ENCODE measurements at regions not wholly inside any gene's neighbourhood (a gene's known extent, or its start where the extent isn't known, plus 50 kb on each side); places are given as distances from the start of the nearest gene placed in this dataset.
A peak's percentile ranks its signal among the peaks of the same experiment; 100 is the strongest.
"Not testable (repeated sequence)": the region's sequence is repeated elsewhere in the genome, so short reads cannot be mapped to it uniquely, and the experiment has no call there.

DNA sequence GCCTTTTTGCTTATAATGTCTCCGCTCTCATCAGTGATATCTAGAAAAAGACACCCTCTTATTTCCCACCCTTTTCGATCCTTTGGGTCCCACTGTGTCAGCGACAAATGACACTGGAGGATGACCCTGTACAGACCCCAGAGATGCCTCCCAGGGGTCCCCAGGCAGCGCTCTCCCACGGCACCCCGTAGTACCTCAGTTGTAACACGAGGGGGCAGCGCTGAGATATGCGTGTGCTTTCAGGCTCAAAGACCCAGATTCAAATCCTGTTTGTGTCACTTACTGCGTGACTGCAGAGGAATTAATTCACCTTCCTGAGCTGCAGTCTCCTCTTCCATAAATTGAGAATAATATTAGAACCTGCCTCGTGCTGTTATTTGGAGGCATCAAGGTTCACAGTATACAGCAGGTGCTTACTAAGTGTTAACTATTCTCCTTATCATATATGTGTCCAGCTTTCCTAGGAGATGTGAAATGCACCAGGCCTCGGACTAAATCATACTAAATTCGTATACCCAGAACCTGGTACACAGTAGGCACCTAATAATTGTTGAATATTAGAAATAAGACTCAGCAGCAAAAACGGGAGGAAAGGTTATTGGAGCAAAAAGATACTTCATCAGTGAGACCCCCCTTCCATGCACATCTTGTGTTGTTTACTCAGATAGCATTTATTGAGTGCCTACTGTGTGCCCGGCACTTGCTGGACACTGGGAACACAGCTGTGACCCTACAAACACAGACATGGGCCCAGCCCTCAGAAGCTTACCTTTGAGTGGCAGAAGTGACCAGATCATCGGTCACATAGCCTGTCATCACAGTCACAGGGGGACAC is 99.9 kb downstream of the PHETA1 start:
- Mint-ChIP-seq H3K9me3 (no peaks in the 10 kb centered on the region), H3K27ac (no peak overlapping the region), H3K36me3 (ENCODE audit: insufficient read depth in 2 of 2) (no peaks in the 10 kb centered on the region), H3K27me3 (ENCODE audit: low read depth) (no peaks in the 10 kb centered on the region), H3K4me3 (no peak overlapping the region), H3K4me1 (ENCODE audit: low read depth) (no peaks in the 10 kb centered on the region)
- DNase-seq (peak; percentile 6 to 27), ATAC-seq (replicated peaks in 1 of 2) (no peak)

DNA sequence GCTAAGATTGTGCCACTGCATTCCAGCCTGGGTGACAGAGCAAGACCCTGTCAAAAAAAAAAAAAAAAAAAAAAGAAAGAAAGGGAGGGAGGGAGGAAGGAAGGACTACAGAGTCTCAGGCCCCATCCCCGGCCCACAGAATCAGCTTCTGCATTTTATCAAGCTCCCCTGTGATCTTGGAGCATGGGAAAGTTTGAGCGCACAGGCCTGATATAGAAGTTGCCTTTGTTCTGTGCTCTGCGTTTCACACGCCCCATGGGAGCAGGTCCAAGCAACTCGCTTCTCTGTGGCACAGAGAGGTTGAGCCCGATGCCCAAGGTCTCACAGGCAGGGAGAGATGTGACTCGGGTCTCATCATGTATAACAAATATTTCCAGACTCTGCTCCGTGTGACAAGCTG is 101.8 kb downstream of the PHETA1 start:
- Mint-ChIP-seq H3K36me3 (ENCODE audit: insufficient read depth in 2 of 2) (no peaks in the 10 kb centered on the region), H3K4me3 (no peak overlapping the region), H3K4me1 (ENCODE audit: low read depth) (no peaks in the 10 kb centered on the region), H3K27ac (no peak overlapping the region), H3K27me3 (ENCODE audit: low read depth) (no peaks in the 10 kb centered on the region), H3K9me3 (no peaks in the 10 kb centered on the region)
- DNase-seq (no peak), ATAC-seq (replicated peaks in 1 of 2) (no peak)

DNA sequence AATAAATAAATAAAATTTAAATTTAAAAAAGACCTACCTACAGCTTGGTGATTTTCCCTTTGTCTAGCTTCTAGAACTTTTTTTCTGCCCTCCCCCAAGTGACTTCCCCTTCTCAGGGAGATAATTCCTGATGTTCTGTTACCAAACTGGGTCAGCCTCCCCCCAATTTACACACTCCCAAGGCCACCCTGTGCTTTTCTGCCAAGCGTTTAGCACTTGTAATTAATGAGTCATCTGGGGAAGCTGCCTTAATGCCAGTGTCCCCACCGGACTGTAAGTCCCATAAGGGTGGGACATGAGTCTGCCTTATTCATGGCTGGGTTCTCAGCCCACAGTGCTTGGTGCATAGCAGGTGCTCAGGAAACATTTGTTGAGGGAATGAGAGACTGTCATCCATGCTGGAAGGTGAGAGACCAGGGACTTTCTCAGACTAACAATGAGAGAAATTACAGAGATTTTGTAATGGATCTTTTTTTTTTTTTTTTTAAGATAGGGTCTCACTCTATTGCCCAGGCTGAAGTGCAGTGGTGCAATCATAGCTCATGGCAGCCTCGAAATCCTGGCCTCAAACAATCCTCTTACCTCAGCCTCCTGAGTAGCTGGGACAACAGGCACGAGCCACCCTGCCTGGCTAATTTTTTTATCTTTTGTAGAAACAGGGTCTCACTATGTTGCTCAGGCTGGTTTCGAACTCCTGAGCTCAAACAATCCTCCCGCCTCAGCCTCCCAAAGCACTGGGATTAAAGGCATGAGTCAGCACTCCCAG is 106.8 kb downstream of the PHETA1 start:
- Mint-ChIP-seq H3K4me1 (ENCODE audit: low read depth) (no peaks in the 10 kb centered on the region), H3K27me3 (ENCODE audit: low read depth) (no peaks in the 10 kb centered on the region), H3K4me3 (no peak overlapping the region), H3K9me3 (no peaks in the 10 kb centered on the region), H3K27ac (no peak overlapping the region), H3K36me3 (ENCODE audit: insufficient read depth in 2 of 2) (no peaks in the 10 kb centered on the region)
- DNase-seq (no peak), ATAC-seq (replicated peaks in 1 of 2) (no peak)

DNA sequence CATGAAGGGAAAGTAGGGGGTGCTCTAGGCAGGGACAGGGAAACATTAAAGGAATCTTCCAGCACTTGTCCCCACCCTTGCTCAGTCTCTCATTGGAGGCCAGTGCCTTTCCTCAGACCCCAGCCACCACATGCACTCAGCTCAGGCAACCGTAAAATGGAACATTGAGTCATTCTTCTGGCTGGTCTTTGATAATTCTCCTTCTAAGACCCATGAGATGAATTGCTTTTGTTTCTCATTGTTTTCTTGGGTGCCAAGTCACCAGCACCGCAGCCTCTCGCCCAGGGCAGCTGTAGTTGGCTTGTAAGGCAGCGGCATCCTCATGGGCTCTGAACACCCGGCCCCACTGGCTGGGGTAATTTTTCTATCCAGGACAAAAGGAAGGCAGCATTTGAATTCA is 108.2 kb downstream of the PHETA1 start:
- no peak for DNase-seq
- Mint-ChIP-seq H3K27me3 (ENCODE audit: low read depth) (no peaks in the 10 kb centered on the region), H3K4me3 (no peak overlapping the region), H3K36me3 (ENCODE audit: insufficient read depth in 2 of 2) (no peaks in the 10 kb centered on the region), H3K4me1 (ENCODE audit: low read depth) (no peaks in the 10 kb centered on the region), H3K27ac (no peak overlapping the region), H3K9me3 (no peaks in the 10 kb centered on the region)
- no peak for ATAC-seq (replicated peaks in 1 of 2)

DNA sequence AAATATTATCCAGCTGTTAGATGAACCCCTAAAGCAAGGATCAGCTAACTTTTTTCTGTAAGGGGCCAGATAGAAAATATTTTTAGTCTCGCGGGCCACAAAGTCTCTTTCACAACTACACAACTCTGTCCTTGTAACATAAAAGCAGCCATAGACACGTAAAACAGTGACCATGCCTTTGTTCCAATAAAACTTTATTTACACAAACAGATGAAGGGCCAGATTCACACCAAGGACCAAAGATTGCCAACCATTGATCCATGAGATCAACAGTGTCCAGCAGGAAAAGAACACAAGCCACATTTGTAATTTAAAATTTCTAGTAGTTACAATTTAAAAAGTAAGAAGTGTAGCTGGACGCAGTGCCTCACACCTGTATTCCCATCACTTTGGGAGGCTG is 109.7 kb downstream of the PHETA1 start:
- Mint-ChIP-seq H3K27ac (no peak overlapping the region), H3K4me1 (ENCODE audit: low read depth) (no peaks in the 10 kb centered on the region), H3K27me3 (ENCODE audit: low read depth) (no peaks in the 10 kb centered on the region), H3K4me3 (no peak overlapping the region), H3K9me3 (no peaks in the 10 kb centered on the region), H3K36me3 (ENCODE audit: insufficient read depth in 2 of 2) (no peaks in the 10 kb centered on the region)
- ATAC-seq (replicated peaks in 1 of 2) = no peak
- no peak for DNase-seq

DNA sequence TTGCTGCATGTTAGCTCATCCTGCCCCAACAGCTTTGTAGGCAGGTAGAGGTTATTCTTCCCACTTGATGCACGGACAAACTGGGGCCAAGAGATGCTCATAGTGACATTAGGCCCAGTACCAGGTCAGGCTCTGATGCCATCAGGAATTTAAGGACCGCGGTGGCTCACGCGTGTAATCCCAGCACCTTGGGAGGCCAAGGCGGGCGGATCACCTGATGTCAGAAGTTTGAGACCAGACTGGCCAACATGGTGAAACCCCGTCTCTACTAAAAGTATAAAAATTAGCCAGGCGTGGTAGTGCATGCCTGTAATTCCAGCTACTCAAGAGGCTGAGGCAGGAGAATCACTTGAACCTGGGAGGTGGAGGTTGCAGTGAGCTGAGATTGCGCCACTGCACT is 110.8 kb downstream of the PHETA1 start:
- not testable (repeated sequence) for H3K9me3 Mint-ChIP-seq; H3K36me3 Mint-ChIP-seq (ENCODE audit: insufficient read depth in 2 of 2); H3K4me1 Mint-ChIP-seq (ENCODE audit: low read depth); DNase-seq; H3K4me3 Mint-ChIP-seq; H3K27me3 Mint-ChIP-seq (ENCODE audit: low read depth); ATAC-seq (replicated peaks in 1 of 2); H3K27ac Mint-ChIP-seq

DNA sequence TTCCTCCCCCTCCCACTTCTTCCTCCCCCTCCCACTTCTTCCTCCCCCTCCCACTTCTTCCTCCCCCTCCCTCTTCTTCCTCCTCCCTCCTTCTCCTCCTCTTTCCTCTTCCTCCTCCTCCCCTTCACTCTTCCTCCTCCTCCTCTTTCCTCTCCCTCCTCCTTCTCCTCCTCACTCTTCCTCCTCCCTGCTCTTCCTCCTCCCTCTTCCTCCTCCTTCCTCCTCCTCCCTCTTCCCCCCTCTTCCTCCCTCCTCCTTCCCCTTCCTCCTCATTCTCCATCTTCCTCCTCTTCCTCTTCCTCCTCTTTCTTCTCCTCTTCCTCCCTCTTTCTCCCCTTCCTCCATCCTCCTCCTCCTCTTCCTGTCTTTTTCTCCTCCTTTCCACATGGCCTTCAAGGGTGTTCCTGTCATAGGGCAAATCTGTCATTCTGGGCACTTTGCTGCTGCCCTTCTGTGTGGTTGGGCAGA is 111.4 kb downstream of the PHETA1 start:
- H3K4me3 Mint-ChIP-seq = no peak overlapping the region
- H3K36me3 Mint-ChIP-seq (ENCODE audit: insufficient read depth in 2 of 2) = no peaks in the 10 kb centered on the region
- no peaks in the 10 kb centered on the region for H3K27me3 Mint-ChIP-seq (ENCODE audit: low read depth)
- H3K4me1 Mint-ChIP-seq (ENCODE audit: low read depth) = no peaks in the 10 kb centered on the region
- ATAC-seq (replicated peaks in 1 of 2) (no peak), DNase-seq (no peak)
- H3K27ac Mint-ChIP-seq = no peak overlapping the region
- no peaks in the 10 kb centered on the region for H3K9me3 Mint-ChIP-seq

DNA sequence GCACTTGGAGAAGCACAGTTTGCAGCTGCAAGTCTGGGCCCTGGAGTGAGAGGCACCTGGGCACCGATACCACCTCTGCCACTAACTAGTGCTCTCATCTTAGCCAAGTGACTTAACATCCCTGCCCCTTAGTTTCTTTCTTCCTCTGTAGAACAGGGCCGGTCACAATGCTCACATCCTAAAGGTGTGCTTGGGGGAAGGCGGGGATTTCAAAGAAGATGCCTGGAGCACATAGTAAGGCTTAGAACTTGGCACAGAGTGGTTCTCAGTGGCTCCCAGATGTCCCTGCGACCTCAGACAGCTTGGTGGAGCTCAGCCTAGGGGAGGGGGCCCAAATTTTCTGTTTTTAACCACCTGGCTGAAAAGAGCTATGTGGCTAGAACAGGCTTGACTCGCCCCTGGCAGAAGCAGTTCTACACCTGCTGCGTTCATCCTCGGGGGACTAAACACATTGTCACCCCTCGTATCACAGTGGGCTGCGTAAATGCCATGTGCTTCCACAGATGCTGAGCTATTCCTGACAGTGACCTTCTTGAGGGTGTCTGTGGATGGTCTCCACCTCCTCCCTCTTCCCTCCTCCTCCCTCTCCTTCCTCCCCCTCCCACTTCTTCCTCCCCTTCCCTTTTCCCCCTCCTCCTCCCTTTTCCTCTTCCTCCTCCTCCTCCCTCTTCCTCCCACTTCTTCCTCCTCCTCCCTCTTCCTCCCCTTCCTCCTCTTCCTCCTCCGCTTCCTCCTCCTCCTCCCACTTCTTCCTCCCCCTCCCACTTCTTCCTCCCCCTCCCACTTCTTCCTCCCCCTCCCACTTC is 112.1 kb downstream of the PHETA1 start:
- Mint-ChIP-seq H3K27ac (no peak overlapping the region), H3K9me3 (no peaks in the 10 kb centered on the region), H3K36me3 (ENCODE audit: insufficient read depth in 2 of 2) (no peaks in the 10 kb centered on the region), H3K4me3 (no peak overlapping the region), H3K27me3 (ENCODE audit: low read depth) (no peaks in the 10 kb centered on the region), H3K4me1 (ENCODE audit: low read depth) (no peaks in the 10 kb centered on the region)
- ATAC-seq (replicated peaks in 1 of 2) (no peak), DNase-seq (no peak)

DNA sequence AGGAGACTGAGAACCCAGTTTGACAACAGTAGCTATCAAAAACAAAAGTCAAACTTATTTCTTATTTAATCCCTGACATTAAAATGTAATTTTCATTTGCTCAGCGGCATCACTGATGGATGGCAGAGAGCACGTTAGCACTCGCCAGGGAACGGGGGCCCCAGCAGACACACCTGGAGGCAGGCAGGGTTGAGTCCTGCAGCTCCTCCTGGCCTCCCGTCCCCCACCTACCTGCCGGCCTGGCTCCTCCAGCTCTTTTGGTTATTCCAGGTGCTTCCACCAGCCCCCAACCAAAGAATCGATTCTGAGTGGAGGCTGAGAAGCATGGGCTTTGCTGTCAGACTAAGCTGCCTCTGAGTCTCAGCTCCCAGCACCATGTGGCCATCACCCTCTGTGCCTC is 113.6 kb downstream of the PHETA1 start:
- no peaks in the 10 kb centered on the region for H3K27me3 Mint-ChIP-seq (ENCODE audit: low read depth)
- H3K36me3 Mint-ChIP-seq (ENCODE audit: insufficient read depth in 2 of 2) = no peaks in the 10 kb centered on the region
- H3K9me3 Mint-ChIP-seq = no peaks in the 10 kb centered on the region
- no peak overlapping the region for H3K4me3 Mint-ChIP-seq
- no peak overlapping the region for H3K27ac Mint-ChIP-seq
- no peak for DNase-seq
- no peaks in the 10 kb centered on the region for H3K4me1 Mint-ChIP-seq (ENCODE audit: low read depth)
- ATAC-seq (replicated peaks in 1 of 2) = no peak

DNA sequence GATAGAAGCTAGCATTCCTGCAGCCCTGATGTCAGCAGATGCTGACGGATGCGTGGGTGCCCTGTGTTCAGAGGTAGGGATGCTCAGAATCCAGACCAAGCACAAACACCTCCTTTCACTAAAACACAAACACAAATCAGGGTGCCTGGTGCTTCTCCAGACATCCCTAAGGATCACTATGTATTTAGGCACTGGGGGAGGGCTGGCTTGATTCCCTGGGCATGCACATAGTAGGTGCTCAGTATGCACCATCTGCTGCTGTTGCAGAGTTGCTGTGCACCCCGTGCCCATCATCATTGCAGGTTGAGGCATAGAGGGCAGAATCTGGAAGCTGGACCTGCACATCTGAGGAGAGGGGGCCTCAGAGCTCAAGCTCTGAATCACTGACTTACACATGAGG is 114.8 kb downstream of the PHETA1 start:
- Mint-ChIP-seq H3K27me3 (ENCODE audit: low read depth) (no peaks in the 10 kb centered on the region), H3K27ac (no peak overlapping the region), H3K4me1 (ENCODE audit: low read depth) (no peaks in the 10 kb centered on the region), H3K36me3 (ENCODE audit: insufficient read depth in 2 of 2) (no peaks in the 10 kb centered on the region), H3K9me3 (no peaks in the 10 kb centered on the region), H3K4me3 (no peak overlapping the region)
- no peak for DNase-seq
- ATAC-seq (replicated peaks in 1 of 2) = no peak

DNA sequence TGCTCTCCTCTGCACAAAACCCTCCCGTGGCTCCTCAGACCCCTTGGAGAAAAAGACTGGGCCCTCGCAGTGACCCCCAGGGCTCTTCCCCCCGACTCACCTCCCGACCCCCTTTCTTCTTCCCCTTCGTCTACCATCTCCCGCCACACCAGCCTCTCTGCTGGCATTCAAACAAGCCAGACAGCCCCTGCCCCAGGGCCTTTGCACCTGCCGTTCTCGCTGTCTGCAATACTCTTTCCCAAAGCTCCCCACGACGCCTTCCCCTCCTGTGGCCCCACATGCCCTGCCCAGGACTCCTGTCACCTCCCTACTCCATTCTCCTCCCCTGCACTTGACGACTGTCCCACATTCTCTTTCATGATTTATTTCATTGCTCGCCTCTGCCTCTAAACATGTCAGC is 115.7 kb downstream of the PHETA1 start:
- no peaks in the 10 kb centered on the region for H3K27me3 Mint-ChIP-seq (ENCODE audit: low read depth)
- no peak for ATAC-seq (replicated peaks in 1 of 2)
- no peaks in the 10 kb centered on the region for H3K9me3 Mint-ChIP-seq
- no peaks in the 10 kb centered on the region for H3K36me3 Mint-ChIP-seq (ENCODE audit: insufficient read depth in 2 of 2)
- H3K4me3 Mint-ChIP-seq = no peak overlapping the region
- no peak for DNase-seq
- H3K27ac Mint-ChIP-seq = no peak overlapping the region
- H3K4me1 Mint-ChIP-seq (ENCODE audit: low read depth) = no peaks in the 10 kb centered on the region

DNA sequence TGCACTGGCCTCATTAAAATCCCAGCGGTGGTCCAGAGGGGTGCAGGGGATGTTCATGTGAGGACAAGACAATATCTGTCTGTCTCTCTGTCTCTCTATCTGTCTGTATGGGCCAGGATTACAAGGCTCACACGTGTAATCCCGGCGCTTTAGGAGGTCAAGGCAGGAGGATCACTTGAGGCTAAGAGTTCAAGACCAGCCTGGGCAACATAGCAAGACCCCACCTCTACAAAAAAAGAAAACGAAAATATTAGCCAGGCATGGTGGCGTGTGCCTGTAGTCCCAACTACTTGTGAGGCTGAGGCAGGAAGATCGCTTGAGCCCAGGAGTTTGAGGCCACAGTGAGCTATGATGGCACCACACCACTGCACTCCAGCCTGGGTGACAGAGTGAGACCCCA is 117.1 kb downstream of the PHETA1 start:
- H3K27ac Mint-ChIP-seq = no peak overlapping the region
- no peaks in the 10 kb centered on the region for H3K4me1 Mint-ChIP-seq (ENCODE audit: low read depth)
- H3K4me3 Mint-ChIP-seq = no peak overlapping the region
- ATAC-seq (replicated peaks in 1 of 2) = no peak
- no peaks in the 10 kb centered on the region for H3K27me3 Mint-ChIP-seq (ENCODE audit: low read depth)
- DNase-seq = no peak
- no peaks in the 10 kb centered on the region for H3K9me3 Mint-ChIP-seq
- no peaks in the 10 kb centered on the region for H3K36me3 Mint-ChIP-seq (ENCODE audit: insufficient read depth in 2 of 2)

DNA sequence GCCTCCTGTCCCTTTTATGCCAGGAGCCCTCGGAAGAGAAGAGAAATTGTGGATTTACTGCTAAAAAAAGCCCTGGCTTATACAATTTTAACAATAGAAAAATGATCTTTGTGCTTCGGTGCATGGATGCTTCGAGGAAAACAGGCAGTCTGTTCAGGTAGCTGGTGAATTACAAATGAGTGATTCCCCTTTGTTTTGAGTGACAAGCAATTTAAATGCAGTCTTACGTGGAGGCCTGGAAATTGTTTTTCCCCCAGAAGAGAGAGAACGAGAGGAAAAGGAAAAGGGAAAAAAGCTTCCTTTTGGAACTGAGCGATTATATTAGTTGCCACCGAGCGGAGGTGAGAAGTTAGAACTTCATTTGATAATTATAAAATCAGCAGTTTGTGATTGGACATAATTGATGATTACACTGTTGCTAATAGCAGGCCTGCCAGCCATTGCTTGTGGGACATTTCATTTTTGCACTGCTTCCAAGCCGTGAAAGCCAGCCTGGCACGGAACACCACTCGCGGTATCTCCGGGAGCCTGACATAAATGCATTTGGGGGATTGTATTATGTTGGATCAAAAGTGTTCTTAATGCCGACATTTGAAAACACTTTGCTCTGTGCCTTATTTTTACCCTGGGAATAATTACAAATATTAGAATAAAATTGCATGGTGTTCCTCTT is 117.7 kb downstream of the PHETA1 start:
- no peak for DNase-seq
- Mint-ChIP-seq H3K4me1 (ENCODE audit: low read depth) (no peaks in the 10 kb centered on the region), H3K27ac (no peak overlapping the region), H3K36me3 (ENCODE audit: insufficient read depth in 2 of 2) (no peaks in the 10 kb centered on the region), H3K27me3 (ENCODE audit: low read depth) (no peaks in the 10 kb centered on the region), H3K9me3 (no peaks in the 10 kb centered on the region), H3K4me3 (no peak overlapping the region)
- no peak for ATAC-seq (replicated peaks in 1 of 2)

Data from activated T-cell treated with anti-CD3 and anti-CD28 coated beads, Interleukin-2, amount 50 U/mL, for 72 hours (primary cell).